ENCODE measurements at regions not wholly inside any gene's neighbourhood (a gene's known extent, or its start where the extent isn't known, plus 50 kb on each side); places are given as distances from the start of the nearest gene placed in this dataset.

DNA sequence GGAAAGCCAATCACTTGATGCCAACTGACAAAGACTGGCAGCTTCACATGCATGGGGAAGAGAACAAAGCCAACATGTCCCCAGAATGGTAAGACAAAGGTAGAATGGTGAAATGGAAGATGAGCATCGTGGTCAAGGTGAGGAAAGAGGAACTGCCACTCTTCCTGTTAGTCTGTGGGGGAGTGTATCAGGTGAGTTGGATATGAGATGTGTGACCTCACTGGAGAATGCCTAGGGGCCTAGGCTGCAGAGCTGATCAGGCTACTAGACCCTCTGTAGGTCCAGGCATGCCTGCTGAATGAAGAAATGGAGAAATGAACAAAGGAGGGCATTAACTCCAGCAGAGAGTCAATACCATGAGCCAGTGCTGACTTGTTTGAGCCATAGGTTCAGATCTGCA is 112.4 kb upstream of the SLC1A3 start:
- DNase-seq (ENCODE audit: low read depth), result no peak
- H3K4me3 ChIP-seq (ENCODE audit: low read depth, low read length), result no peak overlapping the region
- TF ChIP-seq, protein P1, sequence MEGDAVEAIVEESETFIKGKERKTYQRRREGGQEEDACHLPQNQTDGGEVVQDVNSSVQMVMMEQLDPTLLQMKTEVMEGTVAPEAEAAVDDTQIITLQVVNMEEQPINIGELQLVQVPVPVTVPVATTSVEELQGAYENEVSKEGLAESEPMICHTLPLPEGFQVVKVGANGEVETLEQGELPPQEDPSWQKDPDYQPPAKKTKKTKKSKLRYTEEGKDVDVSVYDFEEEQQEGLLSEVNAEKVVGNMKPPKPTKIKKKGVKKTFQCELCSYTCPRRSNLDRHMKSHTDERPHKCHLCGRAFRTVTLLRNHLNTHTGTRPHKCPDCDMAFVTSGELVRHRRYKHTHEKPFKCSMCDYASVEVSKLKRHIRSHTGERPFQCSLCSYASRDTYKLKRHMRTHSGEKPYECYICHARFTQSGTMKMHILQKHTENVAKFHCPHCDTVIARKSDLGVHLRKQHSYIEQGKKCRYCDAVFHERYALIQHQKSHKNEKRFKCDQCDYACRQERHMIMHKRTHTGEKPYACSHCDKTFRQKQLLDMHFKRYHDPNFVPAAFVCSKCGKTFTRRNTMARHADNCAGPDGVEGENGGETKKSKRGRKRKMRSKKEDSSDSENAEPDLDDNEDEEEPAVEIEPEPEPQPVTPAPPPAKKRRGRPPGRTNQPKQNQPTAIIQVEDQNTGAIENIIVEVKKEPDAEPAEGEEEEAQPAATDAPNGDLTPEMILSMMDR (IDR thresholded peaks at IDR 0.05; ENCODE audit: insufficient read depth, low read depth, low read length, missing control alignments), result no peak

DNA sequence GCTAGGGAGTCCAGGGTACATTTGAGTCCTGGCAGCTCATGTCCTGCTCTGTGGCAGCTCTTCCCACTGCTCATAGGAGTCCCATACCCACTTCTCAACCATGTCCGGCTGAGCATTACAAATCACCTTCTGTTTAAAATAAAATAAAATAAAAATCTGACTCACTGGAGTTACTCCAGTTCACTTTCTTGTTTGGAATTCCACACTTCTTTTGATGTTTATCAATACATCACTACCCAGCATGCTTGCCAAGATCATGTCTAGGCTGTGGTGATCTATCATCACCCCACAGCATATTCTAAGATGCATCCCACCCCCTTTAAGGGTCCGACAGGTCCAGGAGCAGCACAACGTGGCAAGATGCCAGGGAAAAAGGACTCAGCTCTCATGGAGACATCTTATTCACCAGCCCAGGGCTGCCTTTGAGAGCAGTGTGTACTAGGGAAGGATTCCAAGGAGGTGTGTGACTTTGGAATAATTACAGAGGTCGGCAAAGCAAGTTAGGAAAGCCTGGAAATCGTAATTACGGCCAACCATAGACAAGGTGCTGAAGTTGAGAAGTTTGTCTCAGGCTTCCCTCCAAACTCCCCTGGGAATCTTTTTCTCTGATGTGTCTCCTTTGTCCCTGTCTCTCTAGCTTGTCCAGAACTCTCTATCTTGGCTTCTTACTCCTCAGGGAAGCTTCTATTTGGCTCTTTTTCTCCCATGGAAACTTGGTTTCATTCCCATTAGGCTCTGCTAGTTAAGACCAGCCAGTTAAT is 111.4 kb upstream of the SLC1A3 start:
- H3K4me3 ChIP-seq (ENCODE audit: low read depth, low read length), result no peak overlapping the region
- DNase-seq (ENCODE audit: low read depth), result no peak
- TF ChIP-seq, protein P1 (IDR thresholded peaks at IDR 0.05; ENCODE audit: insufficient read depth, low read depth, low read length, missing control alignments), result no peak

DNA sequence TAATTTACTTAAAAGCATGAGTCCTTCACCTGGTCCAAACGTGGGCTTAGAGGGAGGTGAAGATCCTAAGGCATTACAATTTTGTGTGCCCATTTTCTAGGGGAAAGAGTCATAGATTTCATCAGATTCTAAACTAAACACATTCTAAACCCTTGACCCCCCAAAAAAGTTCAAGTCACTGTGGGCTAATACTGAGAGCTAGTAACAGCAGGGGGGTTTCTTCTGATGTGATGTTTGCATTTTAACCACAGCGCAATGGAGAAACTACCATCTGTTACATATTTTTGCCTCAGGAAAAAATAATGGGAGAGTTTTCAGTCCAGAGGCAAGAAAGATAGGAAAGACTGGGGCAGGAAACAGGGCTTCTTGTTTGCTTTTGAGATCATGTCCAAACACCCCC is 110.8 kb upstream of the SLC1A3 start:
- TF ChIP-seq, protein P1 (IDR thresholded peaks at IDR 0.05; ENCODE audit: insufficient read depth, low read depth, low read length, missing control alignments), result no peak
- DNase-seq (ENCODE audit: low read depth), result no peak
- no peak overlapping the region for H3K4me3 ChIP-seq (ENCODE audit: low read depth, low read length)

DNA sequence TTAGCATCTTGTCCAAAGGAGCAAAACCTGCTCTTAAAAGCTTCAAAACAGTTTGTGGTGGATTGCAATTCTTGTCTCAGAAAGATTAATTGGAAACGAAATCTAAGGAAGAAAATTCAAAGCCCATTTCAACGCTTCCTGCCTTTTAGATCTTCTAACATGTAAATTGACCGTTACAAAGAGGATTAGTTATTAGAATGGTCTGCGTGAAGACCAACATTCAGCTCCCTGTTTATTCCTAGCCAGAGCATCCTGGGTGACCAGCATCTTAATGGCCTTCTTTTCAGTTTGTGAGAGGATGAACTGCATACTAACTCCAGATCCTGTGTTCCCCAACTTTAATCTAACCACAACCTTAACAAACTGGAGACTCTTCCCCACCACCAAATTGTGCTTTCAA is 109.9 kb upstream of the SLC1A3 start:
- TF ChIP-seq, protein P1 (IDR thresholded peaks at IDR 0.05; ENCODE audit: insufficient read depth, low read depth, low read length, missing control alignments), result no peak
- no peak for DNase-seq (ENCODE audit: low read depth)
- no peak overlapping the region for H3K4me3 ChIP-seq (ENCODE audit: low read depth, low read length)

DNA sequence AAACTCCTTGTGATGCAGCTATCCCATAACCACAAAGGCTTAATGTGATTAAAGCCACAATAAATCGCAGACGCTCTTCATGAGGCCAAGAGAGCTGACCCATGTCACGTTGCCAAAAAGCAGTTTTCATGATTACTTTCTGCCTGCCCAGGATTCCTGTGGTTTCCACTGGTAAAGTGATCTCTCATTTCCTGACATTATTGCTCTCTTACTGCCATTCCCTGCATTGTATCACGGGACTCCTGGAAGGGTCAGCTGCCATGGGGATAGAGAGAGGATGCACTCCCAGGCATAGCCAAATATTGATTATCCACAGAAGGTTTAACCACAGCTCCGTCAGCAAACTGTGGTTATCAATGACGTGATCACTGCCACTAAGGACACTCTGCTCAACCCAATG is 103.8 kb upstream of the SLC1A3 start:
- no peak overlapping the region for H3K4me3 ChIP-seq (ENCODE audit: low read depth, low read length)
- TF ChIP-seq, protein P1 (IDR thresholded peaks at IDR 0.05; ENCODE audit: insufficient read depth, low read depth, low read length, missing control alignments), result no peak
- DNase-seq (ENCODE audit: low read depth), result no peak

DNA sequence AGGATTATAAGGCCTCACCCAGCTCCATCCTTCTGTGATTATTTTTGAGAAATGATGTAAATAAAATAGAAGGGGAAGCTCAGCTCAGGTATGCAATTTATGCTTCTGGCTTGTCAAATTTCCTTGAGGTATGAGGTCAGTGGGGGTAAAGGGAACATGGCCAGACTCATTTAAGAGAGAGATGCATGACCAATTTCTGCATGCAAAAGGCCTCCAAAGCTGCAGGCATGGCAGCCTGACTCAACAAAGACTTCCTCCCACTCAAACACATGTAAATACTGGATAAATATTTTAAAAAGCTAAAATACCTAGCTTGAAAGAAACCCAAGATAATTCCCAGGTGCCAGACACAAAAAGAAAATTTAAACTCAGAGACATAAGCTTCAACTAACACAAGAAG is 101.4 kb upstream of the SLC1A3 start:
- no peak overlapping the region for H3K4me3 ChIP-seq (ENCODE audit: low read depth, low read length)
- no peak for DNase-seq (ENCODE audit: low read depth)
- TF ChIP-seq, protein P1 (IDR thresholded peaks at IDR 0.05; ENCODE audit: insufficient read depth, low read depth, low read length, missing control alignments), result no peak
